ENCODE measurements at regions not wholly inside any gene's neighbourhood (a gene's known extent, or its start where the extent isn't known, plus 50 kb on each side); places are given as distances from the start of the nearest gene placed in this dataset.

GRCh38 chr21:20308586-20309315 is 689.5 kb upstream of the NCAM2 start:
- DNase-seq, result no peak

- no peak for DNase-seq
Observed at GRCh38 chr21:20311234-20311787, 686.9 kb upstream of the NCAM2 start.

- DNase-seq, result no peak
Observed at GRCh38 chr21:20313013-20313412, 685.2 kb upstream of the NCAM2 start.

GRCh38 chr21:20315042-20315441 is 683.2 kb upstream of the NCAM2 start:
- no peak for DNase-seq

DNA sequence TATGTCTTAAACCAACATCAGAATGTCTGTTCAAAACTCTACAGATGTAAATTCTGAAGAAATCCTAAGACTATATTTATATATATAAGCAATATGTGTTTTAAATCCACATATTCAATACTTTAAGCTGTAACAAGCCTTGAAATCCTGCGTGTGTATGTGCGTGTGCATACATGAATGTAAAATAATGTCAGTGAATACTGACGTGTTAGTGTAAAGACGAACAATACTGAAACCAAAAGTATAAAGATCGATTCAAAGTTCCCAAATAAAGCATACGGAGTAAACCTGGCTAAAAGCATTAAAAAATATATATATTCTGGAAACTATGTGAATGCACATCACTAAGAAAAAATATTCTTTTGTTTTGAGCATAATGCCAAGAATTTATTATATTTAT is 668.6 kb upstream of the NCAM2 start:
- DNase-seq, result no peak

GRCh38 chr21:20330652-20331051 is 667.6 kb upstream of the NCAM2 start:
- DNase-seq, result no peak

GRCh38 chr21:20334585-20334984 is 663.6 kb upstream of the NCAM2 start:
- DNase-seq, result no peak

DNA sequence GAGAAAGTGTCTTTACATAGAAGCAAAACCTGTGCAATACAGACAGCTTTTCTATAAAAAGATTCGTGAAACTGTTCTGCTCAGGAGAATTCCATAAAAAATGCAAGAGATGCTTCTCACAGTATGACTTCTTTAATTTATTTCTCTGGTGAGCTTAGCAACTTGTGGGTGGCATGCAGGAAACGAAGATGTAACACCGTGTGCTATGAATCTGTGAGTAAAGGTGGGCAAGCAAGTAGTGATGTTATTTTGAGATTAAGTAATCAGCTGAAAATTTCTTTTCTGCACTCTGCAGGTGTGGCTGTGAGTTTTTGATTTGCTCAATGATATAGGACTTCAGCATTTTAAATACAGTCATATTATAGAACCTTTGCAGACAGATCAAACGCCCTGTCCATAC is 656.8 kb upstream of the NCAM2 start:
- DNase-seq, result no peak

- DNase-seq, result no peak
Observed at GRCh38 chr21:20343186-20343585, 655.0 kb upstream of the NCAM2 start.

DNA sequence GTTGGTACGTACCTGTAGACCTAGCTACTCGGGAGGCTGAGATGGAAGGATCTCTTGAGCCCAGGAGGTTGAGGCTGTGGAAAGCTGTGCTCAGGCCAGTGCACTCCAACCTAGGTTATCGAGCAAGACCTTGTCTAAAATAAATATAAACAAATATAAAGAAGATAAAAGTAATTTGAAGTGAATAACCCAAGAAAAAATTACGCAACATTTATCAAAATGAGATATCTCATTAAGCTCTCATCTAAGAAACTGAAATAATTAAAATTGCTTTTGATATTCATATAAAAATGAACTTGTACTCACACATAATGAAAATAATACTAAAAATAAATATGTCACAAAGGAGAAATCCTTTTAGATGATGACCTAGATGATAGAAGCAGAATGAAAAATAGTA is 647.1 kb upstream of the NCAM2 start:
- no peak for DNase-seq

DNA sequence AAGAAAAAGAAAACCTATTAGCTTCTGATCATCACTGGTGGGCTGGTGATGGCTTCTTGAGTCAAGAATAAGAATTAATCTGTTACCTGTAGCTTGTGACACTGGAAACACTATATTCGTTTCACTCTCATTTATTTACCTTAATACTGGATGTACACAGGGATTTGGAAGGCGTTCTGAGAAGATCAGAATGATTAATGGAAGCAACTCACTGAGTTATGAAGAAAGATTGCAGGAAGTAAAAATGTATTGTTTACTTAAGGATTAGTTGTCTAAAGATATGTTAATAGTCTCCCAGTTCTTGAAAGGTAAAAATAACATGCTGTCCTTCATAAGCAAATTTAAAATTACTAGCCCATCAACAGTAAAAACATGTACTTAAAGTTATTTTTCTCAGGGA is 644.9 kb upstream of the NCAM2 start:
- DNase-seq, result no peak

- DNase-seq, result no peak
Observed at GRCh38 chr21:20373031-20373430, 625.2 kb upstream of the NCAM2 start.

GRCh38 chr21:20377250-20377649 is 621.0 kb upstream of the NCAM2 start:
- DNase-seq, result no peak

DNA sequence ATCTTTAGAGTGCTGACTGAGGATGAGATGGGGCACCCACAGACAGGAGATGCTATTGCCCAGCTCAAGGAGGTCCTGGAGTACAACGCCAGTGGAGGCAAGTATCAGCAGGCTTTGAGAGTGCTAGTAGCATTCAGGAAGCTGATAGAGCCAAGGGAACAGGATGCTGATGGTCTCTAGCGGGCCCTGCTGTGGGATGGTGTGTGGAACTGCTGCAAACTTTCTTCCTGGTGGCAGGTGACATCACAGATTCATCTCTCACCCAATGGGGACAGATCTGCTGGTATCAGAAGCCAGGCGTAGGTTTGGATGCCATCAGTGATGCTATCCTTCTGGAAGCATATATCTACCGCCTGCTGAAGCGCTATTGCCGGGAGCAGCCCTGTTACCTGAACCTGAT is 609.8 kb upstream of the NCAM2 start:
- no peak for DNase-seq

GRCh38 chr21:20396798-20397197 is 601.4 kb upstream of the NCAM2 start:
- no peak for DNase-seq

DNA sequence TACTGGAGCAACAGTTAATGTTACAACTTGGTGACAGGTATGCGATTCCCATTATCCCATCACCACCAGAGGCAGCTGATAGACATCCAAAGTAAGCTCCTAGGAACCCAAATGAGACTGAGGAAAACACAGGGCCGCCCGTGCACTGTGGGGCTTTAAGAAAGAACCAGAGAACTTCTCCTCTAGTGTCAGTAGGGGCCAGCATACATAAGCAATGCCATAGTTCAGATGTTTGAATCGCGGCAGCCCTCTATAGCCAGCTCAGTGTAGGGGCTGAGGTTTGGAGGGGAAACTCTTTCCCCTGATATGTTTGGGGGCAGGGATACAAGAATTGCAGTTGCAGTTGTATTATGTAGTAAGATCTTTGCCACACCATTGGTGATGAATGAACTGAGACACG is 593.3 kb upstream of the NCAM2 start:
- DNase-seq, result no peak

DNA sequence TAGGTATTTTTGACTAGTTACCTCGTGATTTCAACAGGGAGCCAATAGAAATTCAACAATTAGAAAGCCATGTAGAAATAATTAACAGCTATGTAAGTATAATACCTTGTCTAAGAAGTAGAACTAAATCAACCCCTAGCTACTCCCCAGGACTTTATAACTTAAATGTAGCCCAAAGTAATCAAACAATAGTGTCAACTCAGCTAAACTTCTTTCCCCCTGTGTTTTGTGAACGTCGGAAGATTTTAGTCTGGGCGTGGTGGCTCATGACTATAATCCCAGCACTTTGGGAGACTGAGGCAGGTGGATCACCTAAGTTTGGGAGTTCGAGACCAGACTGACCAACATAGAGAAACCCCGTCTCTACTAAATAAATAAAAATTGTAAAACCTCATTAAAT is 579.9 kb upstream of the NCAM2 start:
- DNase-seq, result no peak

- no peak for DNase-seq
Observed at GRCh38 chr21:20419772-20420171, 578.4 kb upstream of the NCAM2 start.

- DNase-seq, result no peak
Observed at GRCh38 chr21:20424943-20425342, 573.3 kb upstream of the NCAM2 start.

DNA sequence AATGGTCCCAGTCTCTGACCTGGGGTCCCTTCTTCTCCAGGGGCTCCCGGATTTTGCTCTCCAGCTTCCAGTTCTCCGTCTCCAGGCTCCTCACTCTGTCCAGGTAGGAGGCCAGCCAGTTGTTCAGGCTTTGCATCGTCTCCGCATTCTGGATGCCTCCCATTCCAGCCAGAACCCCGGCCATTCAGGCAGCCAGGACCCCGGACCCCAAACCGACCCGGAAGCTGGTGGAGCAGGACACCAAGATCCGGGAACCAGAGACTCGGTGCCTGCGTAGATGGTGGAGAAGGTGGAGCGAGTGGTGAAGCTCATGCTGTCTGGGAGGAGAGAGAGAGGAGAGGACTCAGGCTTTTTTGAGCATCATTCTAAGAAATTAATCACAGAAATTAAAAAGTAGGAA is 572.4 kb upstream of the NCAM2 start:
- DNase-seq, result no peak

DNA sequence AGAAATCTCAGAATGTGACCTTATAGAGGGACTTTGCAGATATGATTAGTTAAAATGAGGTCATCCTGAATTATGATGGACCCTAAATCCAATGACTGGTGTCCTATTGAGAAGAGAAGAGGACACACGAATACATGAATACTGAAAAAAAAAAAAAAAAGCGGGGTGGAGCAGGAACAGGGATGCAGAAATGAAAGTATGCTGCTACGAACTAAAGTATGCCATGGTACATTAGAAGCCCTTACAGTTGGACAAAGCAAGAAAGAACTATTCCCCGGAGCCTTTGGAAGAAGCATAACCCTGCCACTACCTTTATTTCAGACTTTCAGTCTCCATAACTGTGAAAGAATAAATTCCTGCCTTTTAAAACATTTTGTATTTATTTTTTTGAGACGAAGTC is 557.9 kb upstream of the NCAM2 start:
- no peak for DNase-seq

GRCh38 chr21:20443558-20444155 is 554.6 kb upstream of the NCAM2 start:
- DNase-seq, result no peak

- DNase-seq, result no peak
Observed at GRCh38 chr21:20445971-20446370, 552.2 kb upstream of the NCAM2 start.

DNA sequence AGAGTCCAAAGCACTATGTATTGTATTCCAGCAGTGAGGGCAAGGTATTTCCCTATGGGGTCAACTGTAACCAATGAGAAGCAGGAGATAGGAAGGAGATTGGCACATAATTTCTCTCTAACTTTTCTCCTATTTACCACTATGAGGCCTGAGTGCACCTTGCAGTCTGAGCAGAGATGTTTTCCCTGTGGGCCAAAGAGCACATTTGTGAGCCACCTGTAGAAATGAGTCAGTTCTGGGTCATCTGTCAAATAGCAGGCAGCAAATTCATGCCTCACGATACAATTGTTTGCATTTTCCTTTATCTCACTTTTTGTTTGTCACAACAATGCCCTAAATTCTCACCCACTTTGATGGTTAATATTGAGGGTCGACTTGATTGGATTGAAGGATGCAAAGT is 547.2 kb upstream of the NCAM2 start:
- no peak for DNase-seq

DNA sequence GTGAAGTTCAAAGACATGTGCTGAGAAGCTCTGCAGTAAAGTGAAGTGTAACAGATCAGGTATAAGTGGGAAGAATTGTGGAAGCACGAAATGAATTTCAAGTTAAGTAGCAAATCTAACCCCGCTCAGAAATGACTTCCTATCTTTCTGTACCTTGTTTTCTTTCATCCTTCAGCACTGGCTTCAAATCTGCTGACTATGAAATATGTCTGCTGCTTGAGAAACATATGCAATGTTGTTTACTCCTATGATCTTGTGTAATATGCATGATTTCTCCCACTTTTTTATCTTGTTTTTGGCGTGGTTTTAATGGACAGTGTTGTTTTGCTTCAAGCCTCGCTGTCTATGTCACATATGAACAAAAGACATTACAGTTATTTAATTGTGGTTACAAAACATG is 545.3 kb upstream of the NCAM2 start:
- no peak for DNase-seq
